Neuronal stem cell (in vitro differentiated cells): ENCODE measurements at regions not wholly inside any gene's neighbourhood (a gene's known extent, or its start where the extent isn't known, plus 50 kb on each side); places are given as distances from the start of the nearest gene placed in this dataset.

Experiments
- DNase-seq: peaks from one replicate; pipeline ENCODE4 v3.0.0-alpha.2; 2013; ENCODE audit warnings: low spot score
- H2AFZ ChIP-seq: one replicate; pipeline ENCODE4 v1.6.1; 2013; ENCODE audit warnings: mild to moderate bottlenecking, low read length, inconsistent platforms
- H2AK5ac ChIP-seq: 2 replicates; pipeline ENCODE4 v1.6.1; 2013; ENCODE audit warnings: low read depth, mild to moderate bottlenecking, inconsistent platforms, low read length, moderate library complexity, mixed read lengths
- H2BK120ac ChIP-seq: 2 replicates; pipeline ENCODE4 v1.6.1; 2013; ENCODE audit warnings: low read depth, mild to moderate bottlenecking, inconsistent platforms, low read length, moderate library complexity, mixed read lengths
- H2BK12ac ChIP-seq: one replicate; pipeline ENCODE4 v1.6.1; 2013; ENCODE audit warnings: low read length, inconsistent platforms
- H2BK15ac ChIP-seq: 2 replicates; pipeline ENCODE4 v1.6.1; 2013; ENCODE audit warnings: mild to moderate bottlenecking, low read length, inconsistent platforms, mixed read lengths
- H2BK5ac ChIP-seq: one replicate; pipeline ENCODE4 v1.6.1; 2013; ENCODE audit warnings: inconsistent platforms, mild to moderate bottlenecking, low read length, moderate library complexity
- H3K14ac ChIP-seq: one replicate; pipeline ENCODE4 v1.6.1; 2013; ENCODE audit warnings: low read length, inconsistent platforms
- H3K18ac ChIP-seq: 2 replicates; pipeline ENCODE4 v1.6.1; 2013; ENCODE audit warnings: low read length, inconsistent platforms
- H3K23ac ChIP-seq: 2 replicates; pipeline ENCODE4 v1.6.1; 2013; ENCODE audit warnings: low read depth, mild to moderate bottlenecking, mixed read lengths, low read length, inconsistent platforms; ENCODE audit not compliant: poor library complexity
- H3K27ac ChIP-seq: replicated peaks from 3 replicates; pipeline ENCODE4 v1.5.1; 2013; ENCODE audit warnings: low read length, inconsistent platforms
- H3K27me3 ChIP-seq, 3 experiments: 2 replicates each; pipeline ENCODE4 v1.6.1; 2013; ENCODE audit warnings: low read length in 3 of 3, mild to moderate bottlenecking in 2 of 3, inconsistent platforms in 1 of 3, low read depth in 1 of 3, mixed read lengths in 1 of 3, moderate library complexity in 1 of 3; ENCODE audit not compliant: control insufficient read depth in 3 of 3, insufficient read depth in 3 of 3
- H3K36me3 ChIP-seq, 2 donors: replicated peaks in 1 of 2; 2 replicates each; pipeline ENCODE4 v1.6.1; 2013; ENCODE audit warnings: low read length in 2 of 2; ENCODE audit not compliant: control insufficient read depth in 2 of 2, insufficient read depth in 2 of 2
- H3K4ac ChIP-seq: 2 replicates; pipeline ENCODE4 v1.6.1; 2013; ENCODE audit warnings: inconsistent platforms, mild to moderate bottlenecking, low read length, moderate library complexity
- H3K4me1 ChIP-seq, 2 donors: 1 replicate in 1 of 2; 2 replicates in 1 of 2; pipeline ENCODE4 v1.6.1; 2013; ENCODE audit warnings: low read length in 2 of 2, low read depth in 1 of 2; ENCODE audit not compliant: control insufficient read depth in 2 of 2, insufficient read depth in 1 of 2
- H3K4me2 ChIP-seq: one replicate; pipeline ENCODE4 v1.6.1; 2013; ENCODE audit warnings: mild to moderate bottlenecking, low read length, inconsistent platforms; ENCODE audit not compliant: insufficient read depth, poor library complexity, severe bottlenecking
- H3K4me3 ChIP-seq, 2 donors: 2 replicates each; pipeline ENCODE4 v1.5.1; 2013; ENCODE audit warnings: low read length in 2 of 2, mild to moderate bottlenecking in 2 of 2, inconsistent platforms in 1 of 2, moderate library complexity in 1 of 2
- H3K79me1 ChIP-seq: one replicate; pipeline ENCODE4 v1.6.1; 2013; ENCODE audit warnings: low read depth, mild to moderate bottlenecking, inconsistent platforms, low read length, moderate library complexity
- H3K9ac ChIP-seq: one replicate; pipeline ENCODE4 v1.6.1; 2013; ENCODE audit warnings: mild to moderate bottlenecking, low read depth, low read length, inconsistent platforms; ENCODE audit not compliant: poor library complexity
- H3K9me3 ChIP-seq, 2 donors: replicated peaks in 1 of 2; 2 replicates each; pipeline versions ENCODE3 to v1.6.1; 2013; ENCODE audit warnings: low read length in 2 of 2, mild to moderate bottlenecking in 2 of 2, inconsistent platforms in 1 of 2, low read depth in 1 of 2, mixed read lengths in 1 of 2, moderate library complexity in 1 of 2; ENCODE audit not compliant: control insufficient read depth in 2 of 2, insufficient read depth in 1 of 2
- H4K8ac ChIP-seq: one replicate; pipeline ENCODE4 v1.6.1; 2013; ENCODE audit warnings: low read depth, mild to moderate bottlenecking, inconsistent platforms, low read length, moderate library complexity
- H4K91ac ChIP-seq: one replicate; pipeline ENCODE4 v1.6.1; 2013; ENCODE audit warnings: low read length, low read depth, mild to moderate bottlenecking, inconsistent platforms; ENCODE audit not compliant: poor library complexity
- WGBS, 2 donors: extraction: QIAGEN DNeasy Blood & Tissue Kit; methylation state at CpG; one replicate each; pipeline ENCODE4 v1.1.7; 2013; ENCODE audit warnings: missing lambda C conversion rate in 2 of 2, mixed read lengths in 1 of 2; ENCODE audit not compliant: insufficient read length in 2 of 2, insufficient replicate concordance in 1 of 2; ENCODE audit errors: extremely low coverage in 2 of 2; 5-methylcytosine and 5-hydroxymethylcytosine counted together

- Histone ChIP-seq H4K8ac (no peak overlapping the region), H3K18ac (no peak overlapping the region), H2BK120ac (no peak overlapping the region), H2BK15ac (no peak overlapping the region), H3K4ac (no peak overlapping the region), H3K36me3 (no peaks in the 10 kb centered on the region), H4K91ac (no peak overlapping the region), H3K9ac (no peak overlapping the region), H3K9me3 (peaks cover 3 to 7% of the 10 kb centered on the region in 2 donors), H3K27me3 (no peaks in the 10 kb centered on the region), H2BK5ac (no peak overlapping the region), H3K4me3 (no peak overlapping the region), H3K27ac (no peak overlapping the region), H2AK5ac (no peak overlapping the region), H3K4me1 (no peaks in the 10 kb centered on the region), H2BK12ac (no peak overlapping the region), H2AFZ (peak overlapping the region; percentile 46), H3K79me1 (no peaks in the 10 kb centered on the region), H3K4me2 (no peak overlapping the region), H3K14ac (no peak overlapping the region), H3K23ac (no peak overlapping the region)
- no peak for DNase-seq
- no CpG with 5 or more reads among the region's 3 CpGs for WGBS, 2 donors
Measured at GRCh38 chr4:136742333-136742732, 790.0 kb downstream of the PCDH18 start.

DNA sequence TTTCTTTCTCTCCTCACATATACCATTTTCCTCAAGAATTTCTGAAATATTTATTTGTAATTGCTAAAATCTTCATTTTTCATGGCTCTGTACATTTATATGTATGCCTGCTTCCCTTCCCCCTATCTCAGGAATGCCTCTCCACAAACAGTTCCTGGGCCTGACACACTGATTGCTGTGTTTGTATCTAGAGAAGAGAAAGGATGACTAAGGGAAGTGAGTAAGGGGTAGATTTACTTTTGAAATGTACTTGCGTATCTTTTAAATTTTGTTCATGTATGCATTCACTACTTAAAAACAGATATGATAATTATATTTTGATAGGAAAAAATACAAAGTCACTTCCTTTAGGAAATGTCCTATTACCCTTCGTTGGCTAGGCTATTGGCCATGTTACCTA lies 790.8 kb downstream of the PCDH18 start:
- Histone ChIP-seq H2AFZ (peak overlapping the region; percentile 46), H3K4me3 (no peak overlapping the region), H3K9ac (no peak overlapping the region), H4K8ac (no peak overlapping the region), H2AK5ac (no peak overlapping the region), H2BK12ac (no peak overlapping the region), H3K9me3 (peaks cover 3 to 7% of the 10 kb centered on the region in 2 donors), H4K91ac (no peak overlapping the region), H3K18ac (no peak overlapping the region), H2BK120ac (no peak overlapping the region), H3K4me2 (no peak overlapping the region), H3K27ac (no peak overlapping the region), H3K4ac (no peak overlapping the region), H2BK15ac (no peak overlapping the region), H3K79me1 (no peaks in the 10 kb centered on the region), H3K14ac (no peak overlapping the region), H2BK5ac (no peak overlapping the region), H3K27me3 (no peaks in the 10 kb centered on the region), H3K36me3 (no peaks in the 10 kb centered on the region), H3K4me1 (no peaks in the 10 kb centered on the region), H3K23ac (no peak overlapping the region)
- DNase-seq: no peak
- no CpG with 5 or more reads among the region's 2 CpGs for WGBS, 2 donors

DNA sequence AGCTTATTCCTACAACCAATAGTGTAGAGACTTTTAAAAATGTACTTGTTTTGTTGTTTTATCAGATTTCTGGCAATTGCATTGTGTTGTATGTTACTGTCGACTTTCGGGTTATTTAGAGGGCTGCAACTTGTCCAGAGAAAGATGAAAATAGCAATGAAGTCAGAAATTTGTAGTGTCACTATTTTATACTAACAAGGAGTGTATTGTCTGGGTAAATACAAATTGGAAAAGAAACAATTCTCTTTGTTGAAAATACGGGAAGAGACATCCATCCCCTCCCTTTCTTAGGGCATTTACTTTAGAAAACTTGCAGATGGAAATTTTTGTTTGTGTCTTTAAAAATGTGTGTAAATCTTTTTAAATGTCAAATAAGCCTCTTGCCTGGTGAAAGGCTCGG lies 792.0 kb downstream of the PCDH18 start:
- Histone ChIP-seq H2AK5ac (no peak overlapping the region), H3K27me3 (no peaks in the 10 kb centered on the region), H3K9me3 (peaks cover 3 to 7% of the 10 kb centered on the region in 2 donors), H3K27ac (no peak overlapping the region), H2BK12ac (no peak overlapping the region), H3K4me3 (no peak overlapping the region), H4K91ac (no peak overlapping the region), H2BK15ac (no peak overlapping the region), H3K4me2 (no peak overlapping the region), H3K14ac (no peak overlapping the region), H4K8ac (no peak overlapping the region), H3K23ac (no peak overlapping the region), H3K18ac (no peak overlapping the region), H3K4ac (no peak overlapping the region), H3K4me1 (no peaks in the 10 kb centered on the region), H3K36me3 (no peaks in the 10 kb centered on the region), H3K79me1 (no peaks in the 10 kb centered on the region), H2BK120ac (no peak overlapping the region), H2AFZ (no peak overlapping the region), H2BK5ac (no peak overlapping the region), H3K9ac (no peak overlapping the region)
- no CpG with 5 or more reads among the region's 4 CpGs for WGBS, 2 donors
- no peak for DNase-seq

GRCh38 chr4:136737066-136737465 lies 795.2 kb downstream of the PCDH18 start:
- Histone ChIP-seq H3K23ac (no peak overlapping the region), H2AK5ac (no peak overlapping the region), H2BK5ac (no peak overlapping the region), H4K91ac (no peak overlapping the region), H4K8ac (no peak overlapping the region), H3K18ac (no peak overlapping the region), H2BK12ac (no peak overlapping the region), H2BK15ac (no peak overlapping the region), H3K4me1 (no peaks in the 10 kb centered on the region), H3K9me3 (no peaks in the 10 kb centered on the region), H3K27ac (no peak overlapping the region), H2AFZ (no peak overlapping the region), H3K79me1 (no peaks in the 10 kb centered on the region), H3K4me3 (no peak overlapping the region), H3K36me3 (no peaks in the 10 kb centered on the region), H3K27me3 (no peaks in the 10 kb centered on the region), H3K9ac (no peak overlapping the region), H3K14ac (no peak overlapping the region), H2BK120ac (no peak overlapping the region), H3K4me2 (no peak overlapping the region), H3K4ac (no peak overlapping the region)
- no peak for DNase-seq
